Adrenal gland (tissue), 9 donors: ENCODE measurements at regions not wholly inside any gene's neighbourhood (a gene's known extent, or its start where the extent isn't known, plus 50 kb on each side); places are given as distances from the start of the nearest gene placed in this dataset.

Experiments
- DNase-seq, 7 donors: peaks; one replicate each; pipeline ENCODE4 v3.0.0-alpha.2; 2019 to 2020
- H3K27ac ChIP-seq, 5 donors: fragments of 200-600 bp; sonication (generic) in 4 of 5; 1 replicate in 3 of 5; 2 replicates in 2 of 5; pipeline versions ENCODE4 v1.5.1 to v1.8.0; 2016 to 2020; ENCODE audit warnings: mild to moderate bottlenecking in 1 of 5
- H3K27me3 ChIP-seq: fragments of 200-600 bp; 2 replicates; pipeline ENCODE4 v1.8.0; 2021
- H3K36me3 ChIP-seq, 2 donors: fragments of 200-600 bp; replicated peaks in 1 of 2; 1 replicate in 1 of 2; 2 replicates in 1 of 2; pipeline versions ENCODE4 v1.5.1 to v1.8.0; 2018 to 2022
- H3K4me1 ChIP-seq, 2 donors: fragments of 200-600 bp; replicated peaks in 1 of 2; 1 replicate in 1 of 2; 2 replicates in 1 of 2; pipeline versions ENCODE4 v1.5.1 to v1.8.0; 2018 to 2021
- H3K4me3 ChIP-seq, 4 donors: fragments of 200-600 bp; sonication (generic) in 3 of 4; one replicate each; pipeline ENCODE4 v1.5.1; 2016 to 2018
- H3K9me3 ChIP-seq, 3 donors: fragments of 200-600 bp; sonication (generic) in 1 of 3; replicated peaks in 1 of 3; 1 replicate in 2 of 3; 2 replicates in 1 of 3; pipeline versions ENCODE4 v1.5.1 to v1.8.0; 2016 to 2021
- POLR2A ChIP-seq, 2 donors: fragments of 450-650 bp; IDR thresholded peaks; one replicate each; pipeline ENCODE4 v1.6.1; 2017; ENCODE audit warnings: antibody characterized with exemption in 2 of 2, mild to moderate bottlenecking in 2 of 2, moderate library complexity in 1 of 2
- WGBS, 4 donors: extraction: QIAGEN DNeasy Blood & Tissue Kit in 2 of 4; methylation state at CpG; one replicate each; pipeline versions ENCODE4 v1.1.5 to v1.1.7; 2013 to 2017; 5-methylcytosine and 5-hydroxymethylcytosine counted together
- intact Hi-C, 2 donors: fragments of 100-400 bp; cut with DNase I; formaldehyde crosslinking; loops; one replicate each; pipeline versions ENCODE4 v1.14.1 to v1.15.0; 2022 to 2023
- TF ChIP-seq, protein P1 (sequence below), 6 experiments: fragments of 450-650 bp in 4 of 6; fragments of 200-600 bp in 2 of 6; sonication (generic) in 1 of 6; IDR thresholded peaks; 1 replicate in 5 of 6; 2 replicates in 1 of 6; pipeline versions ENCODE4 v1.5.1 to v1.8.0; 2016 to 2021; ENCODE audit warnings: antibody characterized with exemption in 6 of 6, mild to moderate bottlenecking in 2 of 6, moderate library complexity in 1 of 6
- donor health status: healthy with polysubstance abuse.
- donor health status: Bipolar disorder and iron deficiency.
- donor health status: DM: yes; HTN: yes; CAD: no.
- donor health status: DM: no; HTN: no; CAD: no.
- donor health status: DM: no; HTN: no; CAD: no.

DNA sequence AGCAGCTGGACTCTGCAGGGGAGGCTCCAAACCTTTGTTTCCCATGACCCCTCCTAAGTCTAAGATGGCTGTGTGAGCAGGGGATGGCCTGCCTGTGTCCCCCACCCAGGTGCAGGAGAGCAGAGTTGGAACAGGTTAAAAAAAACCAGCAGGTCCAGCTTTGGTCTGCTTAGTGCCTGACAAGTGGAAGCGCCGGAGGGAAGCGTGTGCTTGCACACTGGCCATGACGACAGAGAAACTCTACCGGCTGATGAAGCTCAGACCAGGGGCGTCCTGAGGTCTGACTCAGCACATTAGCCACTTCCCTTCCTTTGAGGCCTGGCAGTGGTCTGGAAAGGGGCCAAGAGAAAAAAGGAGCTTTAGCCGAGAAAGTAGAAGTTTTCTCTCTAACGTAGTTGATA, 280.1 kb downstream of the VRK1 start:
- Histone ChIP-seq H3K4me3 (no peak overlapping the region), H3K9me3 (no peaks in the 10 kb centered on the region), H3K27me3 (no peaks in the 10 kb centered on the region), H3K36me3 (no peaks in the 10 kb centered on the region), H3K27ac (no peak overlapping the region), H3K4me1 (no peaks in the 10 kb centered on the region)
- 8 to 23% (median 15%) methylated on average over 7 to 8 of the region's 8 CpGs for WGBS, 4 donors
- DNase-seq, result peak; percentile 45 to 73 (median 58)
- TF ChIP-seq, protein P1, sequence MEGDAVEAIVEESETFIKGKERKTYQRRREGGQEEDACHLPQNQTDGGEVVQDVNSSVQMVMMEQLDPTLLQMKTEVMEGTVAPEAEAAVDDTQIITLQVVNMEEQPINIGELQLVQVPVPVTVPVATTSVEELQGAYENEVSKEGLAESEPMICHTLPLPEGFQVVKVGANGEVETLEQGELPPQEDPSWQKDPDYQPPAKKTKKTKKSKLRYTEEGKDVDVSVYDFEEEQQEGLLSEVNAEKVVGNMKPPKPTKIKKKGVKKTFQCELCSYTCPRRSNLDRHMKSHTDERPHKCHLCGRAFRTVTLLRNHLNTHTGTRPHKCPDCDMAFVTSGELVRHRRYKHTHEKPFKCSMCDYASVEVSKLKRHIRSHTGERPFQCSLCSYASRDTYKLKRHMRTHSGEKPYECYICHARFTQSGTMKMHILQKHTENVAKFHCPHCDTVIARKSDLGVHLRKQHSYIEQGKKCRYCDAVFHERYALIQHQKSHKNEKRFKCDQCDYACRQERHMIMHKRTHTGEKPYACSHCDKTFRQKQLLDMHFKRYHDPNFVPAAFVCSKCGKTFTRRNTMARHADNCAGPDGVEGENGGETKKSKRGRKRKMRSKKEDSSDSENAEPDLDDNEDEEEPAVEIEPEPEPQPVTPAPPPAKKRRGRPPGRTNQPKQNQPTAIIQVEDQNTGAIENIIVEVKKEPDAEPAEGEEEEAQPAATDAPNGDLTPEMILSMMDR (IDR thresholded peaks at IDR 0.05), result no peak
- TF ChIP-seq POLR2A (IDR thresholded peaks at IDR 0.05), result no peak
- intact Hi-C loops, result no loop called here

DNA sequence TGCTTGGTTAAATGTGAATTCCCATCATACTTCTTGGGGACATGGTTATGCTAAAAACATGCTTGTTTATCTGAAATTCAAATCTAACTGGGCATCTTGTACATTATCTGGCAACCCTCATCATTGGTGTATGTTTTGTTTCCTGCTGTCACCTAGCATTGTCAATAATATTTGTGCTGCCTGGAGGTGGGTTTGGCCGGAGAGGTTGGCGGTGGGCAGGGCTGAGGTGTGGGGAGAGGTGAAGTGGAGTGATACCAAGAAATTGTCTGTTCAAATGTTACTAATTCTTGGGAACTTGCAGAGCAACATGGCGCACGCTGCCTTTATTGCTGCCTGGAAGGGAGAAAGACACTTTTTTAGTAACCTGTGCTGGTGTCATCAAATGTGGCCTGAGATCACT, 280.5 kb downstream of the VRK1 start:
- WGBS, 4 donors, result 76 to 85% (median 82%) methylated on average over 4 of the region's 4 CpGs
- Histone ChIP-seq H3K4me1 (no peaks in the 10 kb centered on the region), H3K36me3 (no peaks in the 10 kb centered on the region), H3K4me3 (no peak overlapping the region), H3K9me3 (no peaks in the 10 kb centered on the region), H3K27ac (no peak overlapping the region), H3K27me3 (no peaks in the 10 kb centered on the region)
- intact Hi-C loops, result no loop called here
- TF ChIP-seq, protein P1 (IDR thresholded peaks at IDR 0.05), result no peak
- no peak for TF ChIP-seq POLR2A (IDR thresholded peaks at IDR 0.05)
- DNase-seq, result no peak

DNA sequence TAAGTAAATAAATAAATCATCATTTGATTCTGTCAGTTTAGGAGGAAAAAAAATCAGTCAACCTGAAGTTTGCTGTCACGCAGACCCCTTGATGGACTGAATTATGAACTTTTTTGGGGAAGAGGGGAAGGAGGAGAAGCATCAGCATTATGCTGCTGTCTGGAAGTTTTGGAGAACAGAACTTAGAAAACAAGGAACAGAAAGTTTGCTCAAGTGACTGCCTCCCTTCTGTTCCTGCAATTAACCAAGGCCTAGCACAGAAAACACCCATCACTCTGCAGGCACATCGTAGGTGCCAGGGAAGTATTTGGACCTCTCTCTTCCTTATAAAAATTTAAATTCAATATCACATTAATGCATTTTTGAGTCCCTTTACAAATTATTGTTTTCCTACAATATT, 283.8 kb downstream of the VRK1 start:
- Histone ChIP-seq H3K27me3 (no peaks in the 10 kb centered on the region), H3K27ac (no peak overlapping the region), H3K4me3 (no peak overlapping the region), H3K9me3 (no peaks in the 10 kb centered on the region), H3K4me1 (no peaks in the 10 kb centered on the region), H3K36me3 (no peaks in the 10 kb centered on the region)
- DNase-seq, result no peak
- intact Hi-C loops, result no loop called here
- 76 to 90% (median 82%) methylated on average over 2 of the region's 2 CpGs for WGBS, 4 donors
- TF ChIP-seq, protein P1 (IDR thresholded peaks at IDR 0.05), result no peak
- no peak for TF ChIP-seq POLR2A (IDR thresholded peaks at IDR 0.05)

DNA sequence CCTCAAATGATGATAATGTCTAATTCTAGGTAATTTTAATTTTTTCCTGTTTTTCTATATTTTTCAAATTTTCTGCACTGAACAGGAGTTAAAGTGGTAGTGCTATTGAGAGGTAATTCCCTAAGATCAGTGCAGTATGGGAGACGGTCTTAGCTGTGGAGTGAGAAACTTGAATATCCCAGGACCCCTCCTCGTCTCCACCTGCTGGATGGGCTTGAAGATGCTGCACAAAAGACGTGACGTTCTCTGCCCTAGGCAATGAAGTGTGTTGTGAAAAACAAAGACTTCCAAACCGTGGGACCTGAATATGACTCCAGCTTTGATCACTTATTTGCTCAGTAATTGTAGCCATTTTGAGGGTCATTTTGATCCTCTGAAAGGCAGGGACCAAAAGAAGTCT, 298.1 kb downstream of the VRK1 start:
- Histone ChIP-seq H3K36me3 (no peaks in the 10 kb centered on the region), H3K4me3 (no peak overlapping the region), H3K9me3 (no peaks in the 10 kb centered on the region), H3K27me3 (no peaks in the 10 kb centered on the region), H3K27ac (no peak overlapping the region), H3K4me1 (no peaks in the 10 kb centered on the region)
- 57 to 60% (median 57%) methylated on average over 5 of the region's 5 CpGs for whole genome bisulfite sequencing, 4 donors
- TF ChIP-seq POLR2A (IDR thresholded peaks at IDR 0.05), result no peak
- TF ChIP-seq, protein P1 (IDR thresholded peaks at IDR 0.05), result no peak
- intact Hi-C loops, result no loop called here
- DNase-seq, result no peak
